Glutamatergic neuron (in vitro differentiated cells): ENCODE measurements at regions not wholly inside any gene's neighbourhood (a gene's known extent, or its start where the extent isn't known, plus 50 kb on each side); places are given as distances from the start of the nearest gene placed in this dataset.

ENCODE experiments used
- DNase-seq: peaks from one replicate; pipeline ENCODE4 v3.0.0; 2022
- H3K27ac Mint-ChIP-seq: one replicate; pipeline ENCODE4 v1.8.0; 2020; ENCODE audit warnings: mild to moderate bottlenecking, mixed read lengths, inconsistent platforms; ENCODE audit not compliant: unreplicated experiment
- H3K27me3 Mint-ChIP-seq: one replicate; pipeline ENCODE4 v1.8.0; 2020; ENCODE audit warnings: mild to moderate bottlenecking, moderate library complexity, mixed read lengths, inconsistent platforms; ENCODE audit not compliant: unreplicated experiment
- H3K36me3 Mint-ChIP-seq: one replicate; pipeline ENCODE4 v1.8.0; 2020; ENCODE audit warnings: mild to moderate bottlenecking, mixed read lengths, inconsistent platforms; ENCODE audit not compliant: unreplicated experiment
- H3K4me1 Mint-ChIP-seq: one replicate; pipeline ENCODE4 v1.8.0; 2020; ENCODE audit warnings: mild to moderate bottlenecking, low read depth, mixed read lengths, inconsistent platforms; ENCODE audit not compliant: unreplicated experiment
- H3K4me3 Mint-ChIP-seq: one replicate; pipeline ENCODE4 v1.8.0; 2020; ENCODE audit warnings: mild to moderate bottlenecking, mixed read lengths, inconsistent platforms; ENCODE audit not compliant: unreplicated experiment
- H3K9me3 Mint-ChIP-seq: one replicate; pipeline ENCODE4 v1.8.0; 2020; ENCODE audit warnings: mild to moderate bottlenecking, moderate library complexity, mixed read lengths, inconsistent platforms; ENCODE audit not compliant: unreplicated experiment
- CTCF ChIP-seq: fragments of 200-600 bp; sonication (generic); IDR thresholded peaks from one replicate; pipeline ENCODE4 v1.5.0; 2021; ENCODE audit not compliant: partially characterized antibody, unreplicated experiment

- Mint-ChIP-seq H3K27ac (no peak overlapping the region), H3K36me3 (no peaks in the 10 kb centered on the region), H3K4me3 (no peak overlapping the region), H3K27me3 (no peaks in the 10 kb centered on the region), H3K4me1 (no peaks in the 10 kb centered on the region), H3K9me3 (peaks cover 2% of the 10 kb centered on the region)
- no peak for DNase-seq
- no peak for TF ChIP-seq CTCF
Observed at GRCh38 chr18:42657551-42657950, 457.9 kb downstream of the RIT2 start.

- Mint-ChIP-seq H3K9me3 (peaks cover 2% of the 10 kb centered on the region), H3K4me3 (no peak overlapping the region), H3K27me3 (no peaks in the 10 kb centered on the region), H3K27ac (no peak overlapping the region), H3K4me1 (no peaks in the 10 kb centered on the region), H3K36me3 (no peaks in the 10 kb centered on the region)
- no peak for DNase-seq
- TF ChIP-seq CTCF = no peak
Observed at GRCh38 chr18:42658171-42658570, 457.3 kb downstream of the RIT2 start.

- no peaks in the 10 kb centered on the region for H3K27me3 Mint-ChIP-seq
- no peak for DNase-seq
- H3K27ac Mint-ChIP-seq = no peak overlapping the region
- H3K4me1 Mint-ChIP-seq = no peaks in the 10 kb centered on the region
- TF ChIP-seq CTCF = no peak
- no peaks in the 10 kb centered on the region for H3K36me3 Mint-ChIP-seq
- no peak overlapping the region for H3K4me3 Mint-ChIP-seq
- peaks cover 2% of the 10 kb centered on the region for H3K9me3 Mint-ChIP-seq
Observed at GRCh38 chr18:42659187-42659586, 456.3 kb downstream of the RIT2 start.

GRCh38 chr18:42670860-42671259 is 444.6 kb downstream of the RIT2 start:
- no peaks in the 10 kb centered on the region for H3K36me3 Mint-ChIP-seq
- no peak for DNase-seq
- H3K27me3 Mint-ChIP-seq = no peaks in the 10 kb centered on the region
- peaks cover 2% of the 10 kb centered on the region for H3K4me1 Mint-ChIP-seq
- no peak overlapping the region for H3K27ac Mint-ChIP-seq
- H3K9me3 Mint-ChIP-seq = no peaks in the 10 kb centered on the region
- H3K4me3 Mint-ChIP-seq = no peak overlapping the region
- no peak for TF ChIP-seq CTCF

- DNase-seq = no peak
- Mint-ChIP-seq H3K4me1 (peaks cover 2% of the 10 kb centered on the region), H3K27ac (no peak overlapping the region), H3K9me3 (no peaks in the 10 kb centered on the region), H3K36me3 (peaks cover 4% of the 10 kb centered on the region), H3K27me3 (no peaks in the 10 kb centered on the region), H3K4me3 (no peak overlapping the region)
- TF ChIP-seq CTCF = no peak
Observed at GRCh38 chr18:42675810-42676209, 439.7 kb downstream of the RIT2 start.
